Astrocyte (in vitro differentiated cells and primary cell): ENCODE measurements at regions not wholly inside any gene's neighbourhood (a gene's known extent, or its start where the extent isn't known, plus 50 kb on each side); places are given as distances from the start of the nearest gene placed in this dataset.

Experiments used
- DNase-seq: peaks from one replicate; pipeline ENCODE4 v3.0.0-alpha.2; 2010; ENCODE audit warnings: low read depth
- FAIRE-seq: peaks from 2 replicates; lab custom pipeline; 2011; peaks lifted over from hg19 to GRCh38; lab: Jason Lieb, UNC
- H2AFZ ChIP-seq: 2 replicates; pipeline ENCODE4 v1.6.0; 2012; ENCODE audit warnings: low read depth, low read length, inconsistent platforms
- H3K27ac ChIP-seq: 2 replicates; pipeline ENCODE4 v1.5.1; 2011; ENCODE audit warnings: low read depth, low read length, inconsistent platforms
- H3K27me3 ChIP-seq: 2 replicates; pipeline ENCODE4 v1.6.0; 2011; ENCODE audit warnings: low read length, inconsistent platforms; ENCODE audit not compliant: insufficient read depth
- H3K36me3 ChIP-seq: 2 replicates; pipeline ENCODE4 v1.5.1; 2011; ENCODE audit warnings: low read length, inconsistent platforms; ENCODE audit not compliant: insufficient read depth
- H3K4me1 ChIP-seq: 2 replicates; pipeline ENCODE4 v1.5.1; 2011; ENCODE audit warnings: low read length, inconsistent platforms; ENCODE audit not compliant: insufficient read depth
- H3K4me2 ChIP-seq: 2 replicates; pipeline ENCODE4 v1.6.0; 2012; ENCODE audit warnings: low read length, inconsistent platforms
- H3K4me3 ChIP-seq: 2 replicates; pipeline ENCODE4 v1.5.1; 2011; ENCODE audit warnings: low read depth, mild to moderate bottlenecking, low read length, inconsistent platforms; ENCODE audit not compliant: insufficient read depth
- H3K79me2 ChIP-seq: 2 replicates; pipeline ENCODE4 v1.6.0; 2012; ENCODE audit warnings: mild to moderate bottlenecking, low read length, inconsistent platforms; ENCODE audit not compliant: insufficient read depth
- H3K9ac ChIP-seq: 2 replicates; pipeline ENCODE4 v1.6.0; 2012; ENCODE audit warnings: mild to moderate bottlenecking, low read length, inconsistent platforms
- H3K9me3 ChIP-seq: 2 replicates; pipeline ENCODE4 v1.5.1; 2012; ENCODE audit warnings: low read depth, mild to moderate bottlenecking, low read length, inconsistent platforms; ENCODE audit not compliant: insufficient read depth
- H4K20me1 ChIP-seq: 2 replicates; pipeline ENCODE4 v1.6.0; 2012; ENCODE audit warnings: low read length, inconsistent platforms; ENCODE audit not compliant: insufficient read depth
- H3K27ac Mint-ChIP-seq: one replicate; pipeline ENCODE4 v1.8.0; 2021; ENCODE audit warnings: mild to moderate bottlenecking, mixed read lengths; ENCODE audit not compliant: unreplicated experiment
- H3K27me3 Mint-ChIP-seq: one replicate; pipeline ENCODE4 v1.8.0; 2021; ENCODE audit warnings: low read depth, mixed read lengths; ENCODE audit not compliant: unreplicated experiment
- H3K36me3 Mint-ChIP-seq: one replicate; pipeline ENCODE4 v1.8.0; 2021; ENCODE audit warnings: low read depth, mixed read lengths; ENCODE audit not compliant: unreplicated experiment
- H3K4me1 Mint-ChIP-seq: one replicate; pipeline ENCODE4 v1.8.0; 2021; ENCODE audit warnings: low read depth, mixed read lengths; ENCODE audit not compliant: unreplicated experiment
- H3K4me3 Mint-ChIP-seq: one replicate; pipeline ENCODE4 v1.8.0; 2021; ENCODE audit warnings: mild to moderate bottlenecking, moderate library complexity, mixed read lengths; ENCODE audit not compliant: unreplicated experiment
- H3K9me3 Mint-ChIP-seq: one replicate; pipeline ENCODE4 v1.8.0; 2021; ENCODE audit warnings: mild to moderate bottlenecking, mixed read lengths; ENCODE audit not compliant: unreplicated experiment
- CTCF ChIP-seq: IDR thresholded peaks from 2 replicates; pipeline ENCODE4 v1.5.1; 2011; ENCODE audit warnings: low read depth, mild to moderate bottlenecking, inconsistent platforms, low read length, moderate library complexity; ENCODE audit not compliant: insufficient read depth
- EZH2 ChIP-seq: IDR thresholded peaks from 2 replicates; pipeline ENCODE4 v1.6.1; 2012; ENCODE audit warnings: mild to moderate bottlenecking, low read length, inconsistent platforms; ENCODE audit not compliant: insufficient read depth

DNA sequence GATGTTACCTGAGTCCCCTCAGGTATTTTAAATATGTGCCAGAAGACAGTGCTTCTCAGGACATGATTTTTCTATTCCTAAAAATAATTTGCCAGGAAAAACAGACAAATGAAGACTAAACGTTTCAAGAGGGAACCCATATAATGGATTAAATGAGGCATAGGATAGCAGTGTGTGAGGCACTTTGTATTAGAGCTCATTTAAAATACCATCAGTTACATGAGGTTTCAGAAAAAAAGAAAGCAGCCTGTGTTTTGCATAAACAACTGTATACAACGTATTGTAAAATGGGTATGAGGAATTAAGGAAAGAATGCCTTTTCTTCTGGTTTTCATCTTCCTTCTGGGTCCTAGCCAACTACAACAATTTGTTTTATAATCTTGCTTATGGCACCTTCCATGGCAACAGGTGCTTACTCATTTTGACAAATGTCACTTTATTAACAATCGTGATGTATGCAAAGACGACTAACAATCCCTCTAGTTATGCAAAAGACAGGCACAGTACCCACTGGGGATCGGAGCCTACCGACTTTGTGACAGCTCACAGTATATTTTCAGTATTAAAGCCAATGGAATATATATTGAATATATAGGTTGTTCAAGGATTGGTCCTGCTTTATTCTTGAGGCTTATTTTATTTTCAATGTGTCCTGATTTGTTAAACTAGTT, 231.6 kb upstream of the ZNF717 start:
- no peak overlapping the region for H3K4me3 Mint-ChIP-seq
- FAIRE-seq, result no peak

GRCh38 chr3:76021376-76021775, 236.0 kb upstream of the ZNF717 start:
- H4K20me1 ChIP-seq, result no peaks in the 10 kb centered on the region
- H3K4me1 ChIP-seq, result no peaks in the 10 kb centered on the region
- no peaks in the 10 kb centered on the region for H3K9me3 ChIP-seq
- Mint-ChIP-seq H3K36me3 (no peaks in the 10 kb centered on the region), H3K4me1 (no peaks in the 10 kb centered on the region), H3K27me3 (no peaks in the 10 kb centered on the region), H3K27ac (no peak overlapping the region), H3K9me3 (no peaks in the 10 kb centered on the region), H3K4me3 (no peak overlapping the region)
- H3K27me3 ChIP-seq, result no peaks in the 10 kb centered on the region
- no peak for FAIRE-seq
- H3K9ac ChIP-seq, result no peak overlapping the region
- no peak for DNase-seq
- no peak for TF ChIP-seq CTCF
- no peak for TF ChIP-seq EZH2
- no peak overlapping the region for H3K4me3 ChIP-seq
- H2AFZ ChIP-seq, result no peak overlapping the region
- no peak overlapping the region for H3K4me2 ChIP-seq
- no peaks in the 10 kb centered on the region for H3K36me3 ChIP-seq
- no peak overlapping the region for H3K27ac ChIP-seq
- H3K79me2 ChIP-seq, result no peaks in the 10 kb centered on the region

More for the DNA sequence above, 231.6 kb upstream of the ZNF717 start:
- no peaks in the 10 kb centered on the region for H3K4me1 ChIP-seq
- H3K9me3 ChIP-seq, result no peaks in the 10 kb centered on the region
- TF ChIP-seq EZH2 (no peak), CTCF (no peak)
- H3K4me1 Mint-ChIP-seq, result no peaks in the 10 kb centered on the region
- no peak overlapping the region for H3K27ac Mint-ChIP-seq
- H3K79me2 ChIP-seq, result no peaks in the 10 kb centered on the region
- H3K27me3 Mint-ChIP-seq, result no peaks in the 10 kb centered on the region
- no peak overlapping the region for H2AFZ ChIP-seq
- H4K20me1 ChIP-seq, result no peaks in the 10 kb centered on the region
- H3K27me3 ChIP-seq, result no peaks in the 10 kb centered on the region
- no peaks in the 10 kb centered on the region for H3K36me3 Mint-ChIP-seq
- peaks cover 2% of the 10 kb centered on the region for H3K9me3 Mint-ChIP-seq
- H3K27ac ChIP-seq, result no peak overlapping the region
- H3K4me2 ChIP-seq, result no peak overlapping the region
- H3K9ac ChIP-seq, result no peak overlapping the region
- H3K36me3 ChIP-seq, result no peaks in the 10 kb centered on the region
- H3K4me3 ChIP-seq, result no peak overlapping the region
- DNase-seq, result no peak

DNA sequence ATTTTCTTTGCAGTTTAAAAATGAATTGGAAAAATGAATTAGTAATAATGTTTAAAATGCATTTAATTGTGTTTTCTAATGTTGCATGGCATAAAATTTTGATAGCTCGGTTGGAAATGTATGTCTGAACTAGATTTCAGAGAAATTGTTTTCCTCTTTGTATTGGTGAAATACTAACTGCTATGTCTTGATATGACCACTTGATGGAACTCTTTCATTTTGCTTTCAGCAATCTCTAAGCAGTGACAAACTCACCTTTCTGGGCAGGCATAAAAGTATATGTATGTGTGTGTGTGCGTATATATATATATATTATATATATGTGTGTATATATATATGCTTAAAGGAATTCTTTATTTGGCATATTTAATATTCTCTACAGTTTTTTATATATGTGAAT, 239.3 kb upstream of the ZNF717 start:
- Mint-ChIP-seq H3K4me3 (no peak overlapping the region), H3K27ac (no peak overlapping the region), H3K36me3 (no peaks in the 10 kb centered on the region), H3K4me1 (no peaks in the 10 kb centered on the region), H3K9me3 (no peaks in the 10 kb centered on the region), H3K27me3 (no peaks in the 10 kb centered on the region)
- H3K9ac ChIP-seq, result no peak overlapping the region
- H3K4me2 ChIP-seq, result no peak overlapping the region
- TF ChIP-seq CTCF, result peak; percentile 49
- no peak for TF ChIP-seq EZH2
- no peaks in the 10 kb centered on the region for H3K79me2 ChIP-seq
- no peaks in the 10 kb centered on the region for H3K27me3 ChIP-seq
- no peaks in the 10 kb centered on the region for H3K36me3 ChIP-seq
- no peak overlapping the region for H3K4me3 ChIP-seq
- no peaks in the 10 kb centered on the region for H4K20me1 ChIP-seq
- H2AFZ ChIP-seq, result no peak overlapping the region
- H3K9me3 ChIP-seq, result no peaks in the 10 kb centered on the region
- DNase-seq (peak; percentile 16), FAIRE-seq (no peak)
- no peak overlapping the region for H3K27ac ChIP-seq
- H3K4me1 ChIP-seq, result no peaks in the 10 kb centered on the region
